GM23338 (cell line): ENCODE measurements at regions not wholly inside any gene's neighbourhood (a gene's known extent, or its start where the extent isn't known, plus 50 kb on each side); places are given as distances from the start of the nearest gene placed in this dataset.

Experiments used
- ATAC-seq: fragments of 200-7000 bp; cut with Tn5 transposase; 3 replicates; pipeline ENCODE4 v1.9.1; 2020
- DNase-seq: peaks from one replicate; pipeline ENCODE4 v3.0.0-alpha.2; 2015; ENCODE audit warnings: low spot score
- H2AFZ ChIP-seq: fragments of 200-600 bp; sonication (generic); 2 replicates; pipeline ENCODE4 v1.8.0; 2016; ENCODE audit warnings: antibody characterized with exemption, mild to moderate bottlenecking, moderate library complexity
- H3F3A ChIP-seq: fragments of 200-600 bp; sonication (generic); replicated peaks from 2 replicates; pipeline ENCODE4 v1.8.0; 2017; ENCODE audit warnings: antibody characterized with exemption, mixed run types, low read depth
- H3K27ac ChIP-seq: fragments of 200-600 bp; sonication (generic); 2 replicates; pipeline ENCODE4 v1.6.1; 2016; ENCODE audit warnings: low read depth
- H3K27me3 ChIP-seq: fragments of 200-600 bp; sonication (generic); 2 replicates; pipeline ENCODE4 v1.8.0; 2016; ENCODE audit warnings: mild to moderate bottlenecking, mixed run types, moderate library complexity; ENCODE audit not compliant: insufficient read depth
- H3K36me3 ChIP-seq: fragments of 200-600 bp; sonication (generic); 2 replicates; pipeline ENCODE4 v1.8.0; 2016; ENCODE audit warnings: mild to moderate bottlenecking; ENCODE audit not compliant: insufficient read depth
- H3K4me1 ChIP-seq: fragments of 200-600 bp; sonication (generic); 2 replicates; pipeline ENCODE4 v1.8.0; 2016; ENCODE audit warnings: mild to moderate bottlenecking, moderate library complexity; ENCODE audit not compliant: insufficient read depth
- H3K4me2 ChIP-seq: fragments of 200-600 bp; sonication (generic); 2 replicates; pipeline ENCODE4 v1.7.1; 2017; ENCODE audit warnings: mixed run types
- H3K4me3 ChIP-seq: fragments of 200-600 bp; sonication (generic); 2 replicates; pipeline ENCODE4 v1.6.1; 2016; ENCODE audit warnings: mixed run types
- H3K79me2 ChIP-seq: fragments of 200-600 bp; sonication (generic); replicated peaks from 2 replicates; pipeline ENCODE4 v1.8.0; 2017; ENCODE audit warnings: mild to moderate bottlenecking; ENCODE audit not compliant: insufficient read depth
- H3K9me2 ChIP-seq: fragments of 200-600 bp; sonication (generic); 2 replicates; pipeline ENCODE4 v1.8.0; 2017; ENCODE audit not compliant: insufficient read depth
- H4K20me1 ChIP-seq: fragments of 200-600 bp; sonication (generic); replicated peaks from 2 replicates; pipeline ENCODE4 v1.8.0; 2017; ENCODE audit warnings: mild to moderate bottlenecking; ENCODE audit not compliant: insufficient read depth
- H3K27ac Mint-ChIP-seq: 2 replicates; pipeline ENCODE4 v1.8.0; 2020; ENCODE audit warnings: inconsistent platforms, mild to moderate bottlenecking, moderate library complexity, mixed read lengths
- H3K27me3 Mint-ChIP-seq: 3 replicates; pipeline ENCODE4 v1.8.0; 2022; ENCODE audit warnings: low read depth, mild to moderate bottlenecking, moderate library complexity, mixed read lengths, inconsistent platforms; ENCODE audit not compliant: insufficient read depth, poor library complexity
- H3K36me3 Mint-ChIP-seq: 3 replicates; pipeline ENCODE4 v1.8.0; 2021; ENCODE audit warnings: low read depth, mild to moderate bottlenecking, inconsistent platforms, moderate library complexity, mixed read lengths
- H3K4me1 Mint-ChIP-seq: 3 replicates; pipeline ENCODE4 v1.8.0; 2020; ENCODE audit warnings: mild to moderate bottlenecking, inconsistent platforms, mixed read lengths
- H3K4me3 Mint-ChIP-seq: 3 replicates; pipeline ENCODE4 v1.8.0; 2021; ENCODE audit warnings: moderate library complexity, mild to moderate bottlenecking, inconsistent platforms, mixed read lengths
- H3K9me3 Mint-ChIP-seq: 3 replicates; pipeline ENCODE4 v1.8.0; 2020; ENCODE audit warnings: moderate library complexity, mild to moderate bottlenecking, inconsistent platforms, mixed read lengths
- EZH2phosphoT487 ChIP-seq: fragments of 200-600 bp; sonication (generic); IDR thresholded peaks from one replicate; pipeline ENCODE4 v1.8.1; 2018; ENCODE audit warnings: antibody characterized with exemption; ENCODE audit not compliant: unreplicated experiment
- JUNB ChIP-seq: IDR thresholded peaks from one replicate; pipeline ENCODE4 v1.6.1; 2016; ENCODE audit warnings: antibody characterized with exemption; ENCODE audit not compliant: unreplicated experiment
- POLR2AphosphoS5 ChIP-seq: IDR thresholded peaks from 2 replicates; pipeline ENCODE4 v1.6.1; 2016; ENCODE audit warnings: antibody characterized with exemption, low read depth
- ZNF114 ChIP-seq: fragments of 250-450 bp; sonication (Bioruptor Pico); IDR thresholded peaks from 2 replicates; pipeline ENCODE4 v1.5.0; 2020; ENCODE audit warnings: mild to moderate bottlenecking, moderate library complexity
- TF ChIP-seq, protein P1 (sequence below): fragments of 250-450 bp; sonication (Bioruptor Pico); IDR thresholded peaks from 2 replicates; pipeline ENCODE4 v1.5.0; 2020; ENCODE audit warnings: mild to moderate bottlenecking, moderate library complexity

DNA sequence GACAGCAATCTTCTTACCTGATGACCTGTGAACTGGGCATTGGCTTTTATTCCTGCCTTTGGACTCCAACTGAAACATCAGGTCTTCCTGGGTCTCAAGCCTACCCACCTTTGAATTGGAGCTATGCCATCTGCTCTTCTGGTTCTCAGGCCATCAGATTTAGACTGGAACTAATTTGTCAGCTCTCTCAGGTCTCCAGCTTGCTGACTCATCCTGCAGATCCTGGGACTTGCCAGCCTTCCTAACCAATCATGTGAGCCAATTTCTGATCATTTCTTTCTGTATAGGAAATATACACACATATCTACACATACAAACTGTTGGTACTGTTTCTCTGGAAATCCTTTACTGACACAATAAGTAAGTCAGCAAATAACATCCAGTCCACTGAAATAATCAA lies 65.3 kb upstream of the TSPAN8 start:
- Mint-ChIP-seq H3K9me3 (no peaks in the 10 kb centered on the region), H3K27ac (no peak overlapping the region), H3K36me3 (no peaks in the 10 kb centered on the region), H3K27me3 (peaks cover 1% of the 10 kb centered on the region), H3K4me3 (no peak overlapping the region), H3K4me1 (no peaks in the 10 kb centered on the region)
- Histone ChIP-seq H3K4me3 (no peak overlapping the region), H3K36me3 (no peaks in the 10 kb centered on the region), H4K20me1 (no peaks in the 10 kb centered on the region), H3K4me1 (no peaks in the 10 kb centered on the region), H3F3A (no peaks in the 10 kb centered on the region), H3K9me2 (peaks cover 10% of the 10 kb centered on the region; the same call in 1 of the 2 replicates), H2AFZ (no peak overlapping the region), H3K27me3 (no peaks in the 10 kb centered on the region), H3K79me2 (no peaks in the 10 kb centered on the region), H3K27ac (no peak overlapping the region), H3K4me2 (no peak overlapping the region)
- TF ChIP-seq EZH2phosphoT487: no peak
- DNase-seq (no peak), ATAC-seq (no peak)

DNA sequence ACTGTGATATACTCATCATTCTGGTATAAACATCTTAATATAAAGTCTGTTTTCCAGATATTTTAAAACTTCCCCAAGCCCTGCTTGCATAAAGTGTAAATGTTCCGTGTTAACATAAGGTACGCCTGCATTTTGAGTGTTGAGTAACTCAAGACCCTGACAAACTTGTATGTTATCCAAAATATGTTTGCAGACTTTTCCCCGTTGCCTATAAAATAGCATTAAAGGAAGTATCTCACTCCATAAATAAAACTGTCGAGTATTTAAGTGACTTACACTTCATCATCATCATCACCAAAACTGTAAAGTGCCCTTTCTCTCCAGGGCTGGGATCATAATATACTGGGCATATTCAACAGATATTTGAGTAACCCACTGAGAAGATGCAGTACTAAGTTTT lies 64.6 kb upstream of the TSPAN8 start:
- DNase-seq (no peak), ATAC-seq (no peak)
- no peak overlapping the region for H3K27ac ChIP-seq
- H3K36me3 Mint-ChIP-seq: no peaks in the 10 kb centered on the region
- H3K36me3 ChIP-seq: no peaks in the 10 kb centered on the region
- H3K27me3 Mint-ChIP-seq: peaks cover 1% of the 10 kb centered on the region
- no peaks in the 10 kb centered on the region for H3K27me3 ChIP-seq
- peaks cover 10% of the 10 kb centered on the region; the same call in 1 of the 2 replicates for H3K9me2 ChIP-seq
- 0 out of 2 replicates have a peak overlapping the region, but pooled peaks have one; percentile 3 for H3K27ac Mint-ChIP-seq
- no peaks in the 10 kb centered on the region for H3K79me2 ChIP-seq
- no peak overlapping the region for H3K4me3 ChIP-seq
- H2AFZ ChIP-seq: no peak overlapping the region
- TF ChIP-seq ZNF114 (CRISPR knock-in tag) (no peak), POLR2AphosphoS5 (no peak), JUNB (no peak)
- TF ChIP-seq, protein P1, sequence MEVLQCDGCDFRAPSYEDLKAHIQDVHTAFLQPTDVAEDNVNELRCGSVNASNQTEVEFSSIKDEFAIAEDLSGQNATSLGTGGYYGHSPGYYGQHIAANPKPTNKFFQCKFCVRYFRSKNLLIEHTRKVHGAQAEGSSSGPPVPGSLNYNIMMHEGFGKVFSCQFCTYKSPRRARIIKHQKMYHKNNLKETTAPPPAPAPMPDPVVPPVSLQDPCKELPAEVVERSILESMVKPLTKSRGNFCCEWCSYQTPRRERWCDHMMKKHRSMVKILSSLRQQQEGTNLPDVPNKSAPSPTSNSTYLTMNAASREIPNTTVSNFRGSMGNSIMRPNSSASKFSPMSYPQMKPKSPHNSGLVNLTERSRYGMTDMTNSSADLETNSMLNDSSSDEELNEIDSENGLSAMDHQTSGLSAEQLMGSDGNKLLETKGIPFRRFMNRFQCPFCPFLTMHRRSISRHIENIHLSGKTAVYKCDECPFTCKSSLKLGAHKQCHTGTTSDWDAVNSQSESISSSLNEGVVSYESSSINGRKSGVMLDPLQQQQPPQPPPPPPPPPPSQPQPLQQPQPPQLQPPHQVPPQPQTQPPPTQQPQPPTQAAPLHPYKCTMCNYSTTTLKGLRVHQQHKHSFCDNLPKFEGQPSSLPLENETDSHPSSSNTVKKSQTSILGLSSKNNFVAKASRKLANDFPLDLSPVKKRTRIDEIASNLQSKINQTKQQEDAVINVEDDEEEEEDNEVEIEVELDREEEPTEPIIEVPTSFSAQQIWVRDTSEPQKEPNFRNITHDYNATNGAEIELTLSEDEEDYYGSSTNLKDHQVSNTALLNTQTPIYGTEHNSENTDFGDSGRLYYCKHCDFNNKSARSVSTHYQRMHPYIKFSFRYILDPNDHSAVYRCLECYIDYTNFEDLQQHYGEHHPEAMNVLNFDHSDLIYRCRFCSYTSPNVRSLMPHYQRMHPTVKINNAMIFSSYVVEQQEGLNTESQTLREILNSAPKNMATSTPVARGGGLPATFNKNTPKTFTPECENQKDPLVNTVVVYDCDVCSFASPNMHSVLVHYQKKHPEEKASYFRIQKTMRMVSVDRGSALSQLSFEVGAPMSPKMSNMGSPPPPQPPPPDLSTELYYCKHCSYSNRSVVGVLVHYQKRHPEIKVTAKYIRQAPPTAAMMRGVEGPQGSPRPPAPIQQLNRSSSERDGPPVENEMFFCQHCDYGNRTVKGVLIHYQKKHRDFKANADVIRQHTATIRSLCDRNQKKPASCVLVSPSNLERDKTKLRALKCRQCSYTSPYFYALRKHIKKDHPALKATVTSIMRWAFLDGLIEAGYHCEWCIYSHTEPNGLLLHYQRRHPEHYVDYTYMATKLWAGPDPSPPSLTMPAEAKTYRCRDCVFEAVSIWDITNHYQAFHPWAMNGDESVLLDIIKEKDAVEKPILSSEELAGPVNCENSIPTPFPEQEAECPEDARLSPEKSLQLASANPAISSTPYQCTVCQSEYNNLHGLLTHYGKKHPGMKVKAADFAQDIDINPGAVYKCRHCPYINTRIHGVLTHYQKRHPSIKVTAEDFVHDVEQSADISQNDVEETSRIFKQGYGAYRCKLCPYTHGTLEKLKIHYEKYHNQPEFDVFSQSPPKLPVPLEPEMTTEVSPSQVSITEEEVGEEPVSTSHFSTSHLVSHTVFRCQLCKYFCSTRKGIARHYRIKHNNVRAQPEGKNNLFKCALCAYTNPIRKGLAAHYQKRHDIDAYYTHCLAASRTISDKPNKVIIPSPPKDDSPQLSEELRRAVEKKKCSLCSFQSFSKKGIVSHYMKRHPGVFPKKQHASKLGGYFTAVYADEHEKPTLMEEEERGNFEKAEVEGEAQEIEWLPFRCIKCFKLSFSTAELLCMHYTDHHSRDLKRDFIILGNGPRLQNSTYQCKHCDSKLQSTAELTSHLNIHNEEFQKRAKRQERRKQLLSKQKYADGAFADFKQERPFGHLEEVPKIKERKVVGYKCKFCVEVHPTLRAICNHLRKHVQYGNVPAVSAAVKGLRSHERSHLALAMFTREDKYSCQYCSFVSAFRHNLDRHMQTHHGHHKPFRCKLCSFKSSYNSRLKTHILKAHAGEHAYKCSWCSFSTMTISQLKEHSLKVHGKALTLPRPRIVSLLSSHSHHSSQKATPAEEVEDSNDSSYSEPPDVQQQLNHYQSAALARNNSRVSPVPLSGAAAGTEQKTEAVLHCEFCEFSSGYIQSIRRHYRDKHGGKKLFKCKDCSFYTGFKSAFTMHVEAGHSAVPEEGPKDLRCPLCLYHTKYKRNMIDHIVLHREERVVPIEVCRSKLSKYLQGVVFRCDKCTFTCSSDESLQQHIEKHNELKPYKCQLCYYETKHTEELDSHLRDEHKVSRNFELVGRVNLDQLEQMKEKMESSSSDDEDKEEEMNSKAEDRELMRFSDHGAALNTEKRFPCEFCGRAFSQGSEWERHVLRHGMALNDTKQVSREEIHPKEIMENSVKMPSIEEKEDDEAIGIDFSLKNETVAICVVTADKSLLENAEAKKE (CRISPR knock-in tag): no peak
- H3K4me2 ChIP-seq: no peak overlapping the region
- H3K9me3 Mint-ChIP-seq: no peaks in the 10 kb centered on the region
- H3F3A ChIP-seq: no peaks in the 10 kb centered on the region
- no peaks in the 10 kb centered on the region for H4K20me1 ChIP-seq
- H3K4me1 ChIP-seq: no peaks in the 10 kb centered on the region
- H3K4me1 Mint-ChIP-seq: no peaks in the 10 kb centered on the region
- no peak overlapping the region for H3K4me3 Mint-ChIP-seq
